ENCODE measurements at regions not wholly inside any gene's neighbourhood (a gene's known extent, or its start where the extent isn't known, plus 50 kb on each side); places are given as distances from the start of the nearest gene placed in this dataset.

DNA sequence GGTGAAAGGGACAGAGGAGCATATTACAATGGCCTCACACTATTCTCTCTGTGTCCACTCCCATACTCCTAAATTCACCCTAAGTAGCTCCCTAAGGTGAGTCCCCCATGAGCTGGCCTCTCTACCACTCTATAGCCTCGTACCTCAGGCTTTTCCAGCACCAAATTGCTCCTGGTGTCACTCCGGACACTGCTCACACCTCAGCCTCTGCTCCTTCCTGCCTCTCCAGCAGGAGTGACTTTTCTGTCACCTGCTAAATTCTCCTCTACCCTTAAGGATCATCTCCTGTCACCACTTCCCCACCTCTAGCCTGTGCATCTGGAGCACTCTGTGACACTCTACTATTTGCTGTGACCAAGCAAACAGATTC lies 65.8 kb upstream of the CAMK1G start:
- Histone ChIP-seq H3K4me1 (ENCODE audit: control insufficient read depth, low read depth, low read length) (peaks cover 2% of the 10 kb centered on the region), H3K27ac (ENCODE audit: low read length) (no peak overlapping the region), H3K36me3 (ENCODE audit: control insufficient read depth, low read depth, low read length) (no peaks in the 10 kb centered on the region), H3K27me3 (ENCODE audit: control insufficient read depth, insufficient read depth, low read length) (no peaks in the 10 kb centered on the region), H3K9ac (ENCODE audit: low read length) (no peak overlapping the region), H3K4me3 (ENCODE audit: low read length) (no peak overlapping the region), H3K9me3 (ENCODE audit: control insufficient read depth, low read depth, low read length) (no peaks in the 10 kb centered on the region)

DNA sequence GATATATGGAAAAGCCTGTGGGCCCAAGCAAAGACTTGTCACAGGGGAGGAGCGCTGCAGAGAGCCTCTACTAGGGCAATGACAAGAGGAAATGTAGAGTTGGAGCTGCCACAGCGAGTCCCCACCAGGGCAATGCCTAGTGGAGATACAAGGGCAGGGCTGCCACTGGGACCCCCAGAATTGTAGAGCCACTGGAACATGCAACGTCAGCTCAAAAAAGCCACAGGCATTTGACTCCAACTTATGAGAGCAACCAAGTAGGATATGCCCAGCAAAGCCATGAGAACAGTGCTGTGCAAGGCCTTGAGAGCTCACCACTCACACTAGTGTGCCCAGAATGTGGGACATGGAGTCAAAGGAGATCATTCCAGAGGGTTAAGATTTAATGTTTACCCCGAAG lies 63.7 kb upstream of the CAMK1G start:
- Histone ChIP-seq H3K4me3 (ENCODE audit: low read length) (no peak overlapping the region), H3K4me1 (ENCODE audit: control insufficient read depth, low read depth, low read length) (peaks cover 2% of the 10 kb centered on the region), H3K9ac (ENCODE audit: low read length) (no peak overlapping the region), H3K9me3 (ENCODE audit: control insufficient read depth, low read depth, low read length) (no peaks in the 10 kb centered on the region), H3K27me3 (ENCODE audit: control insufficient read depth, insufficient read depth, low read length) (no peaks in the 10 kb centered on the region), H3K27ac (ENCODE audit: low read length) (no peak overlapping the region), H3K36me3 (ENCODE audit: control insufficient read depth, low read depth, low read length) (no peaks in the 10 kb centered on the region)

DNA sequence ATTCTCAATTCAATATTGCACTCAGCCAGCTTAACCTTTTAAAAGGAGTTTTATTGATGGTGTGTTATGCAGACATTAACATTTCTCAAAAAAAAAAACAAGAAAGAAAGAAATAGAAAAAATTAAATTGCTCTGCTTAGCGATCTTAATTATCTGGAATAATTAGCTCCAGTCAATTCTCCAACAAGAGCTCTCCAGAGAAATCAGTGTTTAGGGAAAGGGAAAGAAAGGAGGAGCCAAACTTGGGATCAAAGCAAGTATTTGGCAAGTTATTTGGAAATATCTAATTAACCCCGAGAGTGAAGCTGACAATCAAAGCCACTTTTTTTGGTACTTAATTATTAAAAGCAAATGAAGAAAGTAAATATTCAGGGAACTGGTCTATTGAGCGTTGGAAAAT lies 60.7 kb upstream of the CAMK1G start:
- Histone ChIP-seq H3K4me1 (ENCODE audit: control insufficient read depth, low read depth, low read length) (no peaks in the 10 kb centered on the region), H3K9ac (ENCODE audit: low read length) (no peak overlapping the region), H3K9me3 (ENCODE audit: control insufficient read depth, low read depth, low read length) (no peaks in the 10 kb centered on the region), H3K27me3 (ENCODE audit: control insufficient read depth, insufficient read depth, low read length) (no peaks in the 10 kb centered on the region), H3K4me3 (ENCODE audit: low read length) (no peak overlapping the region), H3K27ac (ENCODE audit: low read length) (no peak overlapping the region), H3K36me3 (ENCODE audit: control insufficient read depth, low read depth, low read length) (no peaks in the 10 kb centered on the region)

DNA sequence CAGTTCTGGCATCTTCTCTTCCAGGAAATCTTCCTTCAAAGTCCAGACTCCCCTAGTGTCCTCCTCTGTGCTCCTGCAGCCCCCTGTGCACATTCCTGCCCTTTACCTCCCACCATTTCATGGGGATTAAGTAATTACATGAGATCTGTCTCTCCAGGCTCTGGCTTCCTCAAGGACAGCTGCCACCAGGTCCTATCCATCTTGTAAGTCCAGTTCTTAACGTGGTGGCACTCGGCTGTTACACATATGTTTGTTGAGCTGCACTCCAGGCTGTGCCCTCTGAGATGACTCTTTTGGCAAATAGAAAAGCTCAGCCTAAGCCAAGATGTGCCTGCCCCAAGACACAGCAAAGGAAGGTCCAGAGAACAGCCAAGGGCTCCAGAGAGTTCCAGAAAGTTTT lies 57.4 kb upstream of the CAMK1G start:
- H3K27me3 ChIP-seq (ENCODE audit: control insufficient read depth, insufficient read depth, low read length): no peaks in the 10 kb centered on the region
- no peak overlapping the region for H3K27ac ChIP-seq (ENCODE audit: low read length)
- no peaks in the 10 kb centered on the region for H3K4me1 ChIP-seq (ENCODE audit: control insufficient read depth, low read depth, low read length)

DNA sequence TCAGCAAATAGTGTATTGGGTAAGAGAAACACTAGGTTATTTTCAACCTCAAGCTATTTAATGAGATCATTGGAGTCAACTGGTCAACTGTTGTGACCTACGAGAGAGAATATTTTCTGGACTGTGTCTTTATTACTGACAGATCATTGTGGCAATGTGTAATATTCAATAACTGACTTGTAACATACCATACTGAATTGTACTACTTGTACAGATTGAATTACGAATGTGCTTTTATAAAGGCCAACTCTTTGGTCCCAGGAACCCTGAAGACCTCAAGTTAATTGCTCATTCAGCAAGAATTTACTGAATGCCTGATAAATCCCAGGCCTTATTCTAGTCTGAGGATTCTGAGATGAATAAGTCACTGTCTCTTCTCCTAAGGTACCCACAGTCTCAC lies 56.1 kb upstream of the CAMK1G start:
- Histone ChIP-seq H3K9me3 (ENCODE audit: control insufficient read depth, low read depth, low read length) (no peaks in the 10 kb centered on the region), H3K36me3 (ENCODE audit: control insufficient read depth, low read depth, low read length) (no peaks in the 10 kb centered on the region), H3K27me3 (ENCODE audit: control insufficient read depth, insufficient read depth, low read length) (no peaks in the 10 kb centered on the region), H3K4me3 (ENCODE audit: low read length) (no peak overlapping the region), H3K9ac (ENCODE audit: low read length) (no peak overlapping the region), H3K4me1 (ENCODE audit: control insufficient read depth, low read depth, low read length) (no peaks in the 10 kb centered on the region), H3K27ac (ENCODE audit: low read length) (no peak overlapping the region)

More for the DNA sequence above, 57.4 kb upstream of the CAMK1G start:
- H3K9me3 ChIP-seq (ENCODE audit: control insufficient read depth, low read depth, low read length): no peaks in the 10 kb centered on the region
- no peaks in the 10 kb centered on the region for H3K36me3 ChIP-seq (ENCODE audit: control insufficient read depth, low read depth, low read length)
- H3K4me3 ChIP-seq (ENCODE audit: low read length): no peak overlapping the region
- no peak overlapping the region for H3K9ac ChIP-seq (ENCODE audit: low read length)

DNA sequence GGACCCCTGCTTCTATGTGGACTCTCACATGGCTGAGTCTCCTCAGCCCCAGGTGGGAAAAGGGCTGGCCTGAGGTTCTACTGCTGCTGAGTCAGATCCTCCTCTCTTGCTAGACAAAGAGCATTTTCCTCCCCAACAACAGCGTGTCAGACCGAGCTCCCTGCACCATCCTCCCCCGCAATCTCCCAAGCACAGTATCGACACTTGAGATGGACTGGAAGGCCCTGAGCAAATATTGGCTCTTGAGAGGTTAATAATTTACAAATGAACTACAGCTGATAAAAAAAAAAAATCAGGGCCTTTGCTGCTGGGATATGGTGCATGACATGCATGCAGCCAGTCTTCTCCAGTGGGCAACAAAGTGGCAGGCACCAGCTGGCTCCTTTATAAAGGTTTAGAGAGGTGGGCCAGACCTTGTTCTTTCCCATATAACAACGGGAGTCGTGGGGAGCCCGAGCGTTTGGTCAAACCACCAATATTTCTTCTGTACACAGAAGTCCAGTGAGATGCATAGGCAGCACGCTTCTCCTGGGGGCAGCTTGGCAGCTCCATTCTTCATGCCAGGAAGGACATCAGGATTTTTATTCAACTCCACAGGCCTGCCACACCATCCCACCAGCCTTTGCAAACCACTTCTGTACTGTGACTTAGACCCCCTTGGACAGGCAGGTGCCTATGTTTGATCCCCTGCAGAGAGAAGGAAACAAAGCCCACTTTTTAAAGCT lies 55.4 kb upstream of the CAMK1G start:
- no peaks in the 10 kb centered on the region for H3K9me3 ChIP-seq (ENCODE audit: control insufficient read depth, low read depth, low read length)
- no peak overlapping the region for H3K4me3 ChIP-seq (ENCODE audit: low read length)
- no peak overlapping the region for H3K9ac ChIP-seq (ENCODE audit: low read length)
- no peaks in the 10 kb centered on the region for H3K36me3 ChIP-seq (ENCODE audit: control insufficient read depth, low read depth, low read length)
- H3K27me3 ChIP-seq (ENCODE audit: control insufficient read depth, insufficient read depth, low read length): no peaks in the 10 kb centered on the region
- no peak overlapping the region for H3K27ac ChIP-seq (ENCODE audit: low read length)
- H3K4me1 ChIP-seq (ENCODE audit: control insufficient read depth, low read depth, low read length): no peaks in the 10 kb centered on the region

DNA sequence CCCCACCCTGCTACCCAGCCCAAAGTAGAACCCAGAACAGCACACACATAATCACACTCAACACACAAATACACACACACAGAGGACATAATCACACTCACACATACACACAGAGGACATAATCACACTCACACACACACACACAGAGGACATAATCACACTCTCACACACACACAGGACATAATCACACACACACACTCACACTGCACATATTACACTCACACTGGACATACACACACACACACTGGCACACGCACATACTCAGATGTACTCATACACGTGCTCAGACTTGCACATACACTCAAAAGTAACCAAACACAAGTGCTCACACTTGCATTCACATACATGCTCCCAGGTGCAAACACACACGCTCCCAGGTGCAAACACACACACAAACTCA lies 54.3 kb upstream of the CAMK1G start:
- H3K4me1 ChIP-seq (ENCODE audit: control insufficient read depth, low read depth, low read length): no peaks in the 10 kb centered on the region
- H3K4me3 ChIP-seq (ENCODE audit: low read length): no peak overlapping the region
- H3K27me3 ChIP-seq (ENCODE audit: control insufficient read depth, insufficient read depth, low read length): no peaks in the 10 kb centered on the region
- no peaks in the 10 kb centered on the region for H3K9me3 ChIP-seq (ENCODE audit: control insufficient read depth, low read depth, low read length)
- no peaks in the 10 kb centered on the region for H3K36me3 ChIP-seq (ENCODE audit: control insufficient read depth, low read depth, low read length)
- no peak overlapping the region for H3K9ac ChIP-seq (ENCODE audit: low read length)
- H3K27ac ChIP-seq (ENCODE audit: low read length): no peak overlapping the region

DNA sequence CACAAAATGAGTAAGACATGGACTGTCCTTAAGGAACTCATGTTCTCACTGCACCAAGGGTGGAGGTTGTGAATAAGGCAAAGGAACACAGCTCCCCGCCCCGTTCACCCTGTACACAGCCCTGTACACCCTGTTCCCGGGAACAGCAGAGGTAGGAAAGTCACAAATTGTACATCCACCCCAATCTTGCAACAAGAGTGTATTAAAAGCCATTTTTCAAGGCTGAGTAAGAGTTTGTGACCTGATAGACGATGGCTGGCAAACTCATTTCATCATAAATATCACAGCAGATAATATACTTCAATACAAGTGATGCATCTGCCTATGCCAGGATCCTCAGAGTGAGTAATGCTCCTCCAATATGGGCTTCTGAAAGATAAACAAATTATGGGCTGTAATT lies 52.5 kb upstream of the CAMK1G start:
- no peak overlapping the region for H3K27ac ChIP-seq (ENCODE audit: low read length)
- no peaks in the 10 kb centered on the region for H3K27me3 ChIP-seq (ENCODE audit: control insufficient read depth, insufficient read depth, low read length)
- H3K4me1 ChIP-seq (ENCODE audit: control insufficient read depth, low read depth, low read length): no peaks in the 10 kb centered on the region
- H3K4me3 ChIP-seq (ENCODE audit: low read length): no peak overlapping the region
- H3K9ac ChIP-seq (ENCODE audit: low read length): no peak overlapping the region
- H3K9me3 ChIP-seq (ENCODE audit: control insufficient read depth, low read depth, low read length): no peaks in the 10 kb centered on the region
- H3K36me3 ChIP-seq (ENCODE audit: control insufficient read depth, low read depth, low read length): no peaks in the 10 kb centered on the region

DNA sequence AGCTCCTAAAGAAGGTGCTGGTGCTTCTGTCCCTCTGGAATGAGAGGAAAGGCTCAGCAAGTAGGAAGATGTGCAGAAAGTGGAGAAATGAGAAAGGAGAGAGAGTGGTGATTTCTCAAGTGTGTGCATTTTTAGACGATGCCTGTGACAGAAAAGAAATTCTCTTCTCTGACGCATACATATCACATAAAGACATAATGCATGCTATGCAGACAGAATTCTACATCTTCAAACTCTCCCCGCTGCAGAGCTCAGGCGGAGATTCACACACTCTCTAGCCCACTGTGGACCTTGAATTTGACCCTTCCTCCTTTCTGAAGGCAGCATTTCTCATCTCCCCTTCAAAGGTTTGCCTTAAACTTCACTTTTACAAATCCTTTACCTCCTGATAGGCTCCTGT lies 52.0 kb upstream of the CAMK1G start:
- Histone ChIP-seq H3K27ac (ENCODE audit: low read length) (no peak overlapping the region), H3K27me3 (ENCODE audit: control insufficient read depth, insufficient read depth, low read length) (no peaks in the 10 kb centered on the region), H3K9ac (ENCODE audit: low read length) (no peak overlapping the region), H3K36me3 (ENCODE audit: control insufficient read depth, low read depth, low read length) (no peaks in the 10 kb centered on the region), H3K4me1 (ENCODE audit: control insufficient read depth, low read depth, low read length) (no peaks in the 10 kb centered on the region), H3K9me3 (ENCODE audit: control insufficient read depth, low read depth, low read length) (no peaks in the 10 kb centered on the region), H3K4me3 (ENCODE audit: low read length) (no peak overlapping the region)

All from iPS-18a (cell line).